NT2/D1 (cell line): ENCODE measurements at regions not wholly inside any gene's neighbourhood (a gene's known extent, or its start where the extent isn't known, plus 50 kb on each side); places are given as distances from the start of the nearest gene placed in this dataset.

ENCODE experiments used
- DNase-seq: peaks from one replicate; pipeline ENCODE4 v3.0.0-alpha.2; 2011; ENCODE audit warnings: low read depth, low spot score
- H3K27me3 ChIP-seq: 2 replicates; pipeline ENCODE4 v1.6.0; 2011; ENCODE audit warnings: mild to moderate bottlenecking; ENCODE audit not compliant: insufficient read length, insufficient read depth
- H3K36me3 ChIP-seq: 2 replicates; pipeline ENCODE4 v1.6.1; 2011; ENCODE audit warnings: mild to moderate bottlenecking, low read length, mixed read lengths; ENCODE audit not compliant: insufficient read depth, insufficient read length
- H3K4me1 ChIP-seq: 2 replicates; pipeline ENCODE4 v1.5.1; 2011; ENCODE audit not compliant: insufficient read depth, insufficient read length
- H3K4me3 ChIP-seq: 2 replicates; pipeline ENCODE4 v1.5.1; 2011; ENCODE audit warnings: low read depth; ENCODE audit not compliant: insufficient read length
- H3K9ac ChIP-seq: 2 replicates; pipeline ENCODE4 v1.6.0; 2011; ENCODE audit warnings: low read depth; ENCODE audit not compliant: insufficient read length
- H3K9me3 ChIP-seq: 2 replicates; pipeline ENCODE4 v1.5.1; 2011; ENCODE audit warnings: mild to moderate bottlenecking, low read length; ENCODE audit not compliant: insufficient read depth
- SUZ12 ChIP-seq: IDR thresholded peaks from 2 replicates; pipeline ENCODE4 v1.6.1; 2011; ENCODE audit not compliant: insufficient read length, insufficient read depth; ENCODE audit errors: extremely low read depth
- YY1 ChIP-seq: IDR thresholded peaks from 2 replicates; pipeline ENCODE4 v1.6.1; 2011; ENCODE audit not compliant: insufficient read length, insufficient read depth
- ZNF274 ChIP-seq: IDR thresholded peaks from 2 replicates; pipeline ENCODE4 v1.6.1; 2011; ENCODE audit warnings: mild to moderate bottlenecking, low read depth, low read length

DNA sequence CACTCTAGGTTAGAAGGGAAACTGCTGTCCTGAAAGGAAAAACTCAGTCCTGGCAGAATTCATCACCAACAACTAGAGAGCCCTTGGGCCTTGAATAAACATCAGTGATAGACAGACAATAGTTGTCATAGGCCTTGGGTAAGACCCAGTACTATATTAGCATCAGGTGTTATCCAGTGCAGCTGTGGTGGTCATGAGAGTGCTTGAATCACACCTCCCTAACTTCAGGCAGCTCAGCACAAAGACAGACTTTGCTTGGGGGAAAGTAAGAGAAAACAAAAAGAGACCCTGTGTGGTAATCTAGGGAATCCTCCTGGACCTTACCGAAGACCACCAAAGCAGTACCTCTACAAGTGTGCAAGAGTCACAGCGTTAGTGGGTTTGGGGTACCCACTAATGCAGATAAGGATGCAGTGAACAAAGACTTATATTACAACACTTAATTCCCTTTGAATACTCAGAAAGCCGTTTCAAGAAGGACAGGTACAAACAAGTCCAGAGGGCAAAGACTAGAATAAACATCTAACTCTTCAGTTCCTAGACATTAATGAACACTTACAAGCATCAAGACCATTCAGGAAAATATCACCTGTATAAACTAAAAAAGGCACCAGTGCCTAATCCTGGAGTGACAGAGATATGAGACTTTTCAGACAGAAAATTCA is 332.3 kb upstream of the EPHA3 start:
- Histone ChIP-seq H3K4me3 (no peak overlapping the region), H3K4me1 (no peaks in the 10 kb centered on the region), H3K9ac (no peak overlapping the region), H3K9me3 (no peaks in the 10 kb centered on the region), H3K36me3 (no peaks in the 10 kb centered on the region), H3K27me3 (no peaks in the 10 kb centered on the region)
- DNase-seq: no peak
- TF ChIP-seq YY1: no peak
- no peak for TF ChIP-seq ZNF274
- TF ChIP-seq SUZ12: no peak

- Histone ChIP-seq H3K4me3 (no peak overlapping the region), H3K27me3 (no peaks in the 10 kb centered on the region), H3K9me3 (no peaks in the 10 kb centered on the region), H3K4me1 (no peaks in the 10 kb centered on the region), H3K9ac (no peak overlapping the region), H3K36me3 (no peaks in the 10 kb centered on the region)
- no peak for DNase-seq
- TF ChIP-seq SUZ12 (no peak), ZNF274 (no peak), YY1 (no peak)
Measured at GRCh38 chr3:88779482-88779881, 327.9 kb upstream of the EPHA3 start.

- H3K36me3 ChIP-seq: no peaks in the 10 kb centered on the region
- no peak for DNase-seq
- no peaks in the 10 kb centered on the region for H3K9me3 ChIP-seq
- no peaks in the 10 kb centered on the region for H3K4me1 ChIP-seq
- H3K27me3 ChIP-seq: no peaks in the 10 kb centered on the region
- no peak for TF ChIP-seq YY1
- TF ChIP-seq SUZ12: no peak
- no peak for TF ChIP-seq ZNF274
- H3K4me3 ChIP-seq: no peak overlapping the region
- no peak overlapping the region for H3K9ac ChIP-seq
Measured at GRCh38 chr3:88784925-88785324, 322.5 kb upstream of the EPHA3 start.

DNA sequence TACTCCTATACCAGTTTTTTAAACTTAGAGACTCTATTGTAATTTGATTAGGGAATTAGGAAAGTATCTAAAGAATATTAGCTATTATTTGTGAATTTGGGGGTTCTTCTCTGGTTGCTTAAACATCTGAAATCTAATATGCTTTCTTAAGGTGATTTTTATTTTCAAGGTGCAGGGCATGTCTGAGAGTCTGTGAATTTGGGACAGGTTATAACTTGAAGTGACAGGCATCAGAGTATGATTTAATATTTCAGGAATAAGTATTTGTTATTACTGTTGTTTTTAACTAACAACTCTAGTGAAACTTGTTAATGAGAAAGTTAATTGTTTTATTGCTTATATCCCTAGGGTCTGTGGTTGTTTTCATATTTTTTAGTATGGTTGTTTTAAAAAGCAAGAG is 321.6 kb upstream of the EPHA3 start:
- Histone ChIP-seq H3K36me3 (no peaks in the 10 kb centered on the region), H3K4me3 (no peak overlapping the region), H3K27me3 (no peaks in the 10 kb centered on the region), H3K9ac (no peak overlapping the region), H3K4me1 (no peaks in the 10 kb centered on the region), H3K9me3 (no peaks in the 10 kb centered on the region)
- no peak for TF ChIP-seq SUZ12
- TF ChIP-seq YY1: no peak
- no peak for TF ChIP-seq ZNF274
- DNase-seq: no peak

DNA sequence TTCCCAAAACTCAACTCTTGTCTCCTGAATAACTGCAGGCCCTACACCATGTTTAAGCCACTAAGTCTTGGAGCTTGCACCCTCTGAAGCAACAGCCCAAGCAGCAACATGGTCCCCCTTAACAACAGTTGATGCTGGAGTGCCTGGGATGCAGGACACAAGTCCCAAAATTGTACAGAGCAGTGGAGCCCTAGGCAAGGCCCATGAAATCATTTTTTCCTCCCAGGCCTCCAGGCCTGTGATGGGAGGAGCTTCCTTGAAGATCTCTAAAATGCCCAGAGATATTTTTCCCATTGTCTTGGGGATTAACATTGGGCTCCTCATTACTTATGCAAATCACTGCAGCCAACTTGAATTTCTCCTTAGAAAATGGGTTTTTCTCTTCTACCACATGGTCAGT is 311.9 kb upstream of the EPHA3 start:
- no peaks in the 10 kb centered on the region for H3K4me1 ChIP-seq
- no peak for DNase-seq
- TF ChIP-seq ZNF274: no peak
- no peak for TF ChIP-seq SUZ12
- no peak for TF ChIP-seq YY1
- no peaks in the 10 kb centered on the region for H3K27me3 ChIP-seq
- H3K4me3 ChIP-seq: no peak overlapping the region
- no peaks in the 10 kb centered on the region for H3K36me3 ChIP-seq
- H3K9ac ChIP-seq: no peak overlapping the region
- peaks cover 19% of the 10 kb centered on the region for H3K9me3 ChIP-seq

DNA sequence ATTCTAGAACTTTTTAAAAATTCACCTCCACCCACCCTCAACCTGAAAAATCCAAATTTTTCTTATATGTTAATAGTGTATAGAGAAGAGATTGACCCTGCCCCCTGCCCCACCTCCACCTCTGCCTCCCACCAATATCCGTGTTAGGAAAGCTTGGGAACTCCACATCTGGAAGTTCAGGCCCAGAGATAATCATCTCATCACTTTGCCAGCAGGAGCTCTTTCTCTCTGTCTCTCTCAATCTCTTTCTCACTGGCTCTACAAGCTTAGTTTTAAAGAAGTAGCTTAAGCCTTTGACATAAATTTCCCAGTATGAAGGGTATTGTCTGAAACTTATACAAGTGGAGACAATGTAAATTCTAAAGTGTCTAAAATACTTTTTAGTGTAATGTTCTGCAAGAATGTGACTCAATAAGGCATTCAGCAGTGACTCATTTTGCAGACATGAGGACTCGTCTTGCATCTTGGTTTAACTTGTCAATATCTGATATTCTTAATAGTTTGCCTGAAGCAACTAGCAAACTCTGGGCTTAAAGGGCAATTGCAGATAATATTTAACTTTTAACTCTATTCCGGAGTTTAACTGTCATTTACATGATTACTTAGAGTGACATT is 299.8 kb upstream of the EPHA3 start:
- H3K27me3 ChIP-seq: no peaks in the 10 kb centered on the region
- H3K4me1 ChIP-seq: no peaks in the 10 kb centered on the region
- TF ChIP-seq ZNF274 (no peak), SUZ12 (no peak), YY1 (no peak)
- H3K36me3 ChIP-seq: no peaks in the 10 kb centered on the region
- no peak for DNase-seq
- no peak overlapping the region for H3K4me3 ChIP-seq
- no peak overlapping the region for H3K9ac ChIP-seq
- no peaks in the 10 kb centered on the region for H3K9me3 ChIP-seq

GRCh38 chr3:88809993-88810392 is 297.4 kb upstream of the EPHA3 start:
- no peak overlapping the region for H3K9ac ChIP-seq
- H3K4me1 ChIP-seq: no peaks in the 10 kb centered on the region
- no peaks in the 10 kb centered on the region for H3K36me3 ChIP-seq
- no peak for TF ChIP-seq YY1
- no peak for TF ChIP-seq SUZ12
- no peak for TF ChIP-seq ZNF274
- no peaks in the 10 kb centered on the region for H3K27me3 ChIP-seq
- H3K9me3 ChIP-seq: no peaks in the 10 kb centered on the region
- DNase-seq: no peak
- H3K4me3 ChIP-seq: no peak overlapping the region
